ENCODE measurements at regions not wholly inside any gene's neighbourhood (a gene's known extent, or its start where the extent isn't known, plus 50 kb on each side); places are given as distances from the start of the nearest gene placed in this dataset.

DNA sequence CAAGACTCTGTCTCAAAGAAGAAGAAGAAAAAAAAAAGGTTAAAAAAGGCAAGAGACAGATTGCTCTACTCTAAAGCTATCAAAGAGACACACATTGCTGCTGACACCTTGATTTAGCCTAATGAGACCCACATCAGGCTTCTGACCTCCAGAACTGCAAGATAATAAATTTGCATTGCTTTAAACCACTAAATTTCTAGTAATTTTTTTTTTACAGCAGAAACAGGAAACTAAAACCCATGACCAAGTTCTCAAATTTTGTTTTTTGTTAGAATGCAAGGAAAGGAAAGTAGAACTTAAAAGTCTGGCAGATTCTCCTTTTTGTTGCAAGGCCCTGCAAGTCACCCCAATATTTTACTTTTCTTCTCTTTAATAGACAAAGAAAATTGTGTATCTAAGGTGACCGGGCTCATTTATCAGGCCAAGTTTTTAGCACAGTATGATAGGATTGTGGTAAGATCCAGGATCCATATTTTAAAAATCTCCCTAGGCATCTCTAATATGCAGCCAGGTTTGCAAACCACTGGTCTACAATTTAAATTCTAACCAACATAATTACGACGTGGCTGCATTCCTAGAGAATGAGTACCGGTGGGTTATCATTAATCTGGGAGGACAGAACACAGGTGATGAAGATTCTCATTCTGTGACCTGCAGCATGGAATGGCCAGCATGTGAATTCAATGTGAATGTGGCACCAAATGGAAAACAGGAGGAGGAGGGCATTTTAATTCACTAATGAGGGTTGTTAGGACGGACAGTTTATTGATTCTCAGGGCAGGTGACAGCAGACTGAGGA lies 56.7 kb upstream of the MED4 start:
- in situ Hi-C loops (cut with MboI; ENCODE audit: low sequenced_read_pairs, unreplicated experiment) = no loop called here
- DNase-seq (ENCODE audit: low spot score) = no peak
- TF ChIP-seq CTCF (IDR thresholded peaks at IDR 0.05; ENCODE audit: borderline replicate concordance, control extremely low read depth, extremely low read depth, insufficient read depth, missing control alignments) = no peak

DNA sequence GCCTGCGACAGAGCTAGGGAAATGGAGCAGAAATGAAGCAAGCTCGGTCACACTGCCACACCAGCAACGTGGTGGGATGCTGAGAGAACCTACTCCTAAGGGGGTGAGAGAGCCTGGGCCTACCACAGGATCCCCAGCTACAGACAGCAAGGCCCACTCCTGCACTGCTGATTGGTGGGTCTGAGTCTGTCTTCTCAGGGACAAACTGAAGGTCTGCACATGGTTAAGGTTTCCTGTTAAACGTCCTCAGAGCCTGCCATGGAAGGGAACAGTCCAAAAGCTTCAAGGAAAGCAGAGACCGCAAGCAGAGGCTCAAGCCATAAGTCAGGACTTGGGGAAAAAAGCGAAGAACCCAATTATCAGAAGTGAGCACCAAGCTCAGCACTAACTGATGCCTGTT lies 53.5 kb upstream of the MED4 start:
- no peak for DNase-seq (ENCODE audit: low spot score)
- no peak for TF ChIP-seq CTCF (IDR thresholded peaks at IDR 0.05; ENCODE audit: borderline replicate concordance, control extremely low read depth, extremely low read depth, insufficient read depth, missing control alignments)
- in situ Hi-C loops (cut with MboI; ENCODE audit: low sequenced_read_pairs, unreplicated experiment) = loop anchor here (25.0 kb wide), 1 partner anchor 439 kb away; no protein-coding TSS in a partner anchor

- no peak for TF ChIP-seq CTCF (IDR thresholded peaks at IDR 0.05; ENCODE audit: borderline replicate concordance, control extremely low read depth, extremely low read depth, insufficient read depth, missing control alignments)
- DNase-seq (ENCODE audit: low spot score) = no peak
- in situ Hi-C loops (cut with MboI; ENCODE audit: low sequenced_read_pairs, unreplicated experiment) = loop anchor here (25.0 kb wide), 1 partner anchor 441 kb away; no protein-coding TSS in a partner anchor
These were observed 51.7 kb upstream of the MED4 start for GRCh38 chr13:48146636-48147035.

- in situ Hi-C loops (cut with MboI; ENCODE audit: low sequenced_read_pairs, unreplicated experiment) = loop anchor here (25.0 kb wide), 1 partner anchor 441 kb away; no protein-coding TSS in a partner anchor
- DNase-seq (ENCODE audit: low spot score) = no peak
- TF ChIP-seq CTCF (IDR thresholded peaks at IDR 0.05; ENCODE audit: borderline replicate concordance, control extremely low read depth, extremely low read depth, insufficient read depth, missing control alignments) = no peak
These were observed 51.2 kb upstream of the MED4 start for GRCh38 chr13:48146122-48146521.

Data from GM13976 (cell line).